ENCODE measurements at regions not wholly inside any gene's neighbourhood (a gene's known extent, or its start where the extent isn't known, plus 50 kb on each side); places are given as distances from the start of the nearest gene placed in this dataset.

GRCh38 chr4:3852711-3853110 is 86.5 kb downstream of the ADRA2C start:
- TF ChIP-seq CTCF (IDR thresholded peaks at IDR 0.05 in 4 of 5, conservative IDR thresholded peaks at IDR 0.05 in 1 of 5) (no peak), POLR2A (IDR thresholded peaks at IDR 0.05) (no peak)
- H3K36me3 ChIP-seq, result no peaks in the 10 kb centered on the region
- intact Hi-C loops (cut with DNase I; ENCODE audit: low total_unique reads), result no loop called here
- ATAC-seq (no peak), DNase-seq (no peak)
- H3K9me3 ChIP-seq, result no peaks in the 10 kb centered on the region
- H3K4me3 ChIP-seq, result no peak overlapping the region
- H3K4me1 ChIP-seq, result no peaks in the 10 kb centered on the region
- H3K27me3 ChIP-seq, result peaks cover 2 to 17% (median 5%) of the 10 kb centered on the region in 3 donors
- H3K27ac ChIP-seq, result no peak overlapping the region
- in situ Hi-C loops (cut with MboI; ENCODE audit: low sequenced_read_pairs in 4 of 4), result no loop called here

GRCh38 chr4:3853388-3854035 is 87.3 kb downstream of the ADRA2C start:
- in situ Hi-C loops (cut with MboI; ENCODE audit: low sequenced_read_pairs in 4 of 4) (no loop called here), intact Hi-C loops (cut with DNase I; ENCODE audit: low total_unique reads) (no loop called here)
- Histone ChIP-seq H3K36me3 (no peaks in the 10 kb centered on the region), H3K27ac (no peak overlapping the region), H3K4me3 (no peak overlapping the region), H3K27me3 (peaks cover 6 to 17% (median 10%) of the 10 kb centered on the region in 3 donors), H3K9me3 (no peaks in the 10 kb centered on the region), H3K4me1 (no peaks in the 10 kb centered on the region)
- TF ChIP-seq POLR2A (IDR thresholded peaks at IDR 0.05) (no peak), CTCF (IDR thresholded peaks at IDR 0.05 in 4 of 5, conservative IDR thresholded peaks at IDR 0.05 in 1 of 5) (no peak)
- ATAC-seq (no peak), DNase-seq (no peak)

GRCh38 chr4:3854661-3855060 is 88.5 kb downstream of the ADRA2C start:
- Histone ChIP-seq H3K4me3 (no peak overlapping the region), H3K36me3 (no peaks in the 10 kb centered on the region), H3K27me3 (peaks cover 8 to 21% (median 14%) of the 10 kb centered on the region in 3 donors), H3K27ac (no peak overlapping the region), H3K4me1 (no peaks in the 10 kb centered on the region), H3K9me3 (no peaks in the 10 kb centered on the region)
- intact Hi-C loops (cut with DNase I; ENCODE audit: low total_unique reads), result no loop called here
- in situ Hi-C loops (cut with MboI; ENCODE audit: low sequenced_read_pairs in 4 of 4), result no loop called here
- TF ChIP-seq POLR2A (IDR thresholded peaks at IDR 0.05) (no peak), CTCF (IDR thresholded peaks at IDR 0.05 in 4 of 5, conservative IDR thresholded peaks at IDR 0.05 in 1 of 5) (no peak)
- no peak for DNase-seq
- ATAC-seq, result no peak

GRCh38 chr4:3855646-3856045 is 89.5 kb downstream of the ADRA2C start:
- H3K27me3 ChIP-seq, result peaks cover 16 to 29% (median 18%) of the 10 kb centered on the region in 3 donors
- H3K4me3 ChIP-seq, result no peak overlapping the region
- no peak for TF ChIP-seq POLR2A (IDR thresholded peaks at IDR 0.05)
- TF ChIP-seq CTCF (IDR thresholded peaks at IDR 0.05 in 4 of 5, conservative IDR thresholded peaks at IDR 0.05 in 1 of 5), result no peak
- DNase-seq, result no peak
- in situ Hi-C loops (cut with MboI; ENCODE audit: low sequenced_read_pairs in 4 of 4), result no loop called here
- intact Hi-C loops (cut with DNase I; ENCODE audit: low total_unique reads), result no loop called here
- no peak overlapping the region for H3K27ac ChIP-seq
- H3K36me3 ChIP-seq, result no peaks in the 10 kb centered on the region
- no peak for ATAC-seq
- H3K4me1 ChIP-seq, result no peaks in the 10 kb centered on the region
- H3K9me3 ChIP-seq, result no peaks in the 10 kb centered on the region

All from gastrocnemius medialis (tissue), 4 donors.